Panc1 (cell line): ENCODE measurements at regions not wholly inside any gene's neighbourhood (a gene's known extent, or its start where the extent isn't known, plus 50 kb on each side); places are given as distances from the start of the nearest gene placed in this dataset.

Experiments used
- ATAC-seq: fragments of 200-7000 bp; cut with Tn5 transposase; 2 replicates; pipeline ENCODE4 v1.9.1; 2020; ENCODE audit warnings: mild to moderate bottlenecking, moderate library complexity
- BruUV-seq: library from RNA; stranded (reverse); fragments of 400-500 nt; replicated peaks from 2 replicates; lab custom pipeline; 2021; lab: Mats Ljungman, UMichigan
- CTCF ChIA-PET: fragments of 300-600 bp; sonication (Branson Sonifier 250); formaldehyde crosslinking; loops from one replicate; lab custom pipeline; 2022; ENCODE audit warnings: antibody characterized with exemption; lab: Charles Lee
- POLR2A ChIA-PET: fragments of 300-600 bp; sonication (Branson Sonifier 250); formaldehyde crosslinking; loops from one replicate; lab custom pipeline; 2022; ENCODE audit warnings: antibody characterized with exemption; lab: Charles Lee
- DNase-seq: peaks from one replicate; pipeline ENCODE4 v3.0.0-alpha.2; 2010; ENCODE audit warnings: low read depth, low spot score
- H3K27ac ChIP-seq: 2 replicates; pipeline ENCODE4 v1.5.1; 2011; ENCODE audit warnings: mild to moderate bottlenecking, low read length, inconsistent platforms
- H3K27me3 ChIP-seq: fragments of 200-500 bp; sonication (Bioruptor generic); 2 replicates; pipeline ENCODE4 v1.6.0; 2014; ENCODE audit warnings: low read length, inconsistent platforms; ENCODE audit not compliant: control insufficient read depth, insufficient read depth
- H3K36me3 ChIP-seq: fragments of 200-500 bp; sonication (Bioruptor generic); 2 replicates; pipeline ENCODE4 v1.5.1; 2014; ENCODE audit warnings: inconsistent platforms, mild to moderate bottlenecking, low read length, moderate library complexity; ENCODE audit not compliant: control insufficient read depth, insufficient read depth
- H3K4me1 ChIP-seq: 2 replicates; pipeline ENCODE4 v1.5.1; 2011; ENCODE audit warnings: inconsistent platforms, mild to moderate bottlenecking, low read length, moderate library complexity; ENCODE audit not compliant: control insufficient read depth, insufficient read depth
- H3K4me3 ChIP-seq, 2 experiments: 2 replicates each; pipeline ENCODE4 v1.5.1; 2011 to 2012; ENCODE audit warnings: low read depth in 2 of 2, low read length in 2 of 2, mild to moderate bottlenecking in 2 of 2, inconsistent platforms in 1 of 2, moderate library complexity in 1 of 2
- H3K9me3 ChIP-seq: fragments of 200-500 bp; sonication (Bioruptor generic); 2 replicates; pipeline ENCODE4 v1.5.1; 2014; ENCODE audit warnings: low read depth, mild to moderate bottlenecking, inconsistent platforms, low read length, moderate library complexity; ENCODE audit not compliant: control insufficient read depth, insufficient read depth
- POLR2AphosphoS5 ChIP-seq: IDR thresholded peaks from 2 replicates; pipeline ENCODE4 v1.6.1; 2012; ENCODE audit warnings: mild to moderate bottlenecking, low read depth, low read length, moderate library complexity
- SIN3A ChIP-seq: IDR thresholded peaks from 2 replicates; pipeline ENCODE4 v1.6.1; 2012; ENCODE audit warnings: low read depth, mild to moderate bottlenecking, low read length, moderate library complexity, borderline replicate concordance; ENCODE audit not compliant: insufficient read depth
- TCF7L2 ChIP-seq: IDR thresholded peaks from 2 replicates; pipeline ENCODE4 v1.6.1; 2011; ENCODE audit warnings: mild to moderate bottlenecking, low read depth, low read length, inconsistent platforms
- in situ Hi-C: cut with HindIII; loops from 2 replicates; pipeline ENCODE4 v1.10.0; 2016; ENCODE audit warnings: low sequenced_read_pairs, low pct_unique_long_range_greater_than_20kb
- intact Hi-C: fragments of 100-400 bp; cut with micrococcal nuclease; formaldehyde crosslinking; loops from one replicate; pipeline ENCODE4 v1.10.0; 2022; ENCODE audit not compliant: unreplicated experiment
- TF ChIP-seq, protein P1 (sequence below): fragments of 450-650 bp; IDR thresholded peaks from 2 replicates; pipeline ENCODE4 v1.5.1; 2017; ENCODE audit warnings: mild to moderate bottlenecking
- TF ChIP-seq, protein P2 (sequence below), 2 experiments: IDR thresholded peaks; 2 replicates each; pipeline ENCODE4 v1.6.1; 2011 to 2012; ENCODE audit warnings: low read depth in 2 of 2, control low read depth in 1 of 2, low read length in 1 of 2, mild to moderate bottlenecking in 1 of 2, moderate library complexity in 1 of 2; ENCODE audit not compliant: insufficient read depth in 1 of 2

GRCh38 chr13:70784207-70784989, 676.1 kb upstream of the KLHL1 start:
- Histone ChIP-seq H3K9me3 (no peaks in the 10 kb centered on the region), H3K4me1 (no peaks in the 10 kb centered on the region), H3K36me3 (no peaks in the 10 kb centered on the region), H3K27me3 (no peaks in the 10 kb centered on the region), H3K4me3 (no peak overlapping the region), H3K27ac (no peak overlapping the region)
- ChIA-PET POLR2A (no interaction called here), CTCF (no interaction called here)
- ATAC-seq = no peak
- no TSS peak for BruUV-seq
- in situ Hi-C loops (no loop called here), intact Hi-C loops (no loop called here)
- no peak for DNase-seq
- TF ChIP-seq TCF7L2 (no peak), POLR2AphosphoS5 (no peak), SIN3A (no peak)
- TF ChIP-seq, protein P1, sequence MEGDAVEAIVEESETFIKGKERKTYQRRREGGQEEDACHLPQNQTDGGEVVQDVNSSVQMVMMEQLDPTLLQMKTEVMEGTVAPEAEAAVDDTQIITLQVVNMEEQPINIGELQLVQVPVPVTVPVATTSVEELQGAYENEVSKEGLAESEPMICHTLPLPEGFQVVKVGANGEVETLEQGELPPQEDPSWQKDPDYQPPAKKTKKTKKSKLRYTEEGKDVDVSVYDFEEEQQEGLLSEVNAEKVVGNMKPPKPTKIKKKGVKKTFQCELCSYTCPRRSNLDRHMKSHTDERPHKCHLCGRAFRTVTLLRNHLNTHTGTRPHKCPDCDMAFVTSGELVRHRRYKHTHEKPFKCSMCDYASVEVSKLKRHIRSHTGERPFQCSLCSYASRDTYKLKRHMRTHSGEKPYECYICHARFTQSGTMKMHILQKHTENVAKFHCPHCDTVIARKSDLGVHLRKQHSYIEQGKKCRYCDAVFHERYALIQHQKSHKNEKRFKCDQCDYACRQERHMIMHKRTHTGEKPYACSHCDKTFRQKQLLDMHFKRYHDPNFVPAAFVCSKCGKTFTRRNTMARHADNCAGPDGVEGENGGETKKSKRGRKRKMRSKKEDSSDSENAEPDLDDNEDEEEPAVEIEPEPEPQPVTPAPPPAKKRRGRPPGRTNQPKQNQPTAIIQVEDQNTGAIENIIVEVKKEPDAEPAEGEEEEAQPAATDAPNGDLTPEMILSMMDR = no peak
- TF ChIP-seq, protein P2, sequence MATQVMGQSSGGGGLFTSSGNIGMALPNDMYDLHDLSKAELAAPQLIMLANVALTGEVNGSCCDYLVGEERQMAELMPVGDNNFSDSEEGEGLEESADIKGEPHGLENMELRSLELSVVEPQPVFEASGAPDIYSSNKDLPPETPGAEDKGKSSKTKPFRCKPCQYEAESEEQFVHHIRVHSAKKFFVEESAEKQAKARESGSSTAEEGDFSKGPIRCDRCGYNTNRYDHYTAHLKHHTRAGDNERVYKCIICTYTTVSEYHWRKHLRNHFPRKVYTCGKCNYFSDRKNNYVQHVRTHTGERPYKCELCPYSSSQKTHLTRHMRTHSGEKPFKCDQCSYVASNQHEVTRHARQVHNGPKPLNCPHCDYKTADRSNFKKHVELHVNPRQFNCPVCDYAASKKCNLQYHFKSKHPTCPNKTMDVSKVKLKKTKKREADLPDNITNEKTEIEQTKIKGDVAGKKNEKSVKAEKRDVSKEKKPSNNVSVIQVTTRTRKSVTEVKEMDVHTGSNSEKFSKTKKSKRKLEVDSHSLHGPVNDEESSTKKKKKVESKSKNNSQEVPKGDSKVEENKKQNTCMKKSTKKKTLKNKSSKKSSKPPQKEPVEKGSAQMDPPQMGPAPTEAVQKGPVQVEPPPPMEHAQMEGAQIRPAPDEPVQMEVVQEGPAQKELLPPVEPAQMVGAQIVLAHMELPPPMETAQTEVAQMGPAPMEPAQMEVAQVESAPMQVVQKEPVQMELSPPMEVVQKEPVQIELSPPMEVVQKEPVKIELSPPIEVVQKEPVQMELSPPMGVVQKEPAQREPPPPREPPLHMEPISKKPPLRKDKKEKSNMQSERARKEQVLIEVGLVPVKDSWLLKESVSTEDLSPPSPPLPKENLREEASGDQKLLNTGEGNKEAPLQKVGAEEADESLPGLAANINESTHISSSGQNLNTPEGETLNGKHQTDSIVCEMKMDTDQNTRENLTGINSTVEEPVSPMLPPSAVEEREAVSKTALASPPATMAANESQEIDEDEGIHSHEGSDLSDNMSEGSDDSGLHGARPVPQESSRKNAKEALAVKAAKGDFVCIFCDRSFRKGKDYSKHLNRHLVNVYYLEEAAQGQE (IDR thresholded peaks at IDR 0.05; ENCODE audit: insufficient read depth in 1 of 2, low read depth in 2 of 2, low read length in 1 of 2) = no peak

- ChIA-PET POLR2A (no interaction called here), CTCF (no interaction called here)
- DNase-seq (no peak), ATAC-seq (no peak)
- Histone ChIP-seq H3K4me3 (no peak overlapping the region), H3K9me3 (no peaks in the 10 kb centered on the region), H3K36me3 (no peaks in the 10 kb centered on the region), H3K27ac (no peak overlapping the region), H3K4me1 (no peaks in the 10 kb centered on the region), H3K27me3 (no peaks in the 10 kb centered on the region)
- TF ChIP-seq POLR2AphosphoS5 = no peak
- TF ChIP-seq, protein P2 (IDR thresholded peaks at IDR 0.05; ENCODE audit: insufficient read depth in 1 of 2, low read depth in 2 of 2, low read length in 1 of 2) = no peak
- TF ChIP-seq, protein P1 = no peak
- no peak for TF ChIP-seq TCF7L2
- no peak for TF ChIP-seq SIN3A
- BruUV-seq = no TSS peak
- intact Hi-C loops = no loop called here
- in situ Hi-C loops = no loop called here
Measured at GRCh38 chr13:70769817-70770216, 661.6 kb upstream of the KLHL1 start.
